ENCODE measurements at regions not wholly inside any gene's neighbourhood (a gene's known extent, or its start where the extent isn't known, plus 50 kb on each side); places are given as distances from the start of the nearest gene placed in this dataset.
"Not testable (repeated sequence)": the region's sequence is repeated elsewhere in the genome, so short reads cannot be mapped to it uniquely, and the experiment has no call there.

GRCh38 chr7:34343667-34344066, 314.4 kb upstream of the NPSR1 start:
- no peak overlapping the region for H3K4me3 Mint-ChIP-seq
- no peak overlapping the region for H3K27ac Mint-ChIP-seq
- intact Hi-C loops (cut with micrococcal nuclease): no loop called here
- H3K27me3 Mint-ChIP-seq (ENCODE audit: low read depth): no peaks in the 10 kb centered on the region
- H3K4me1 Mint-ChIP-seq (ENCODE audit: low read depth): no peaks in the 10 kb centered on the region
- CTCF ChIA-PET: no interaction called here
- DNase-seq: no peak
- H3K36me3 Mint-ChIP-seq (ENCODE audit: low read depth): no peaks in the 10 kb centered on the region
- H3K9me3 Mint-ChIP-seq: no peaks in the 10 kb centered on the region

GRCh38 chr7:34354011-34354410, 304.0 kb upstream of the NPSR1 start:
- Mint-ChIP-seq H3K4me3 (no peak overlapping the region), H3K4me1 (ENCODE audit: low read depth) (no peaks in the 10 kb centered on the region), H3K27me3 (ENCODE audit: low read depth) (no peaks in the 10 kb centered on the region), H3K27ac (no peak overlapping the region), H3K36me3 (ENCODE audit: low read depth) (no peaks in the 10 kb centered on the region), H3K9me3 (peaks cover 4% of the 10 kb centered on the region)
- intact Hi-C loops (cut with micrococcal nuclease): no loop called here
- DNase-seq: no peak
- CTCF ChIA-PET: no interaction called here

- CTCF ChIA-PET: interaction anchor here (0.8 kb wide), 1 partner anchor 34 kb away, joined by 3 read pairs; no protein-coding TSS in a partner anchor
- Mint-ChIP-seq H3K4me1 (ENCODE audit: low read depth) (no peaks in the 10 kb centered on the region), H3K27ac (no peak overlapping the region), H3K27me3 (ENCODE audit: low read depth) (no peaks in the 10 kb centered on the region), H3K36me3 (ENCODE audit: low read depth) (no peaks in the 10 kb centered on the region), H3K4me3 (no peak overlapping the region), H3K9me3 (peaks cover 4% of the 10 kb centered on the region)
- DNase-seq: no peak
- intact Hi-C loops (cut with micrococcal nuclease): no loop called here
Measured at GRCh38 chr7:34354899-34355298, 303.1 kb upstream of the NPSR1 start.

GRCh38 chr7:34357068-34357467, 300.9 kb upstream of the NPSR1 start:
- no peak overlapping the region for H3K27ac Mint-ChIP-seq
- no peaks in the 10 kb centered on the region for H3K36me3 Mint-ChIP-seq (ENCODE audit: low read depth)
- CTCF ChIA-PET: no interaction called here
- H3K4me3 Mint-ChIP-seq: no peak overlapping the region
- H3K27me3 Mint-ChIP-seq (ENCODE audit: low read depth): no peaks in the 10 kb centered on the region
- H3K9me3 Mint-ChIP-seq: peaks cover 4% of the 10 kb centered on the region
- no peaks in the 10 kb centered on the region for H3K4me1 Mint-ChIP-seq (ENCODE audit: low read depth)
- no peak for DNase-seq
- intact Hi-C loops (cut with micrococcal nuclease): no loop called here

GRCh38 chr7:34357946-34358345, 300.1 kb upstream of the NPSR1 start:
- DNase-seq: no peak
- Mint-ChIP-seq H3K27ac (no peak overlapping the region), H3K4me1 (ENCODE audit: low read depth) (no peaks in the 10 kb centered on the region), H3K27me3 (ENCODE audit: low read depth) (no peaks in the 10 kb centered on the region), H3K4me3 (no peak overlapping the region), H3K9me3 (peaks cover 4% of the 10 kb centered on the region), H3K36me3 (ENCODE audit: low read depth) (no peaks in the 10 kb centered on the region)
- intact Hi-C loops (cut with micrococcal nuclease): no loop called here
- CTCF ChIA-PET: no interaction called here

GRCh38 chr7:34358578-34358977, 299.4 kb upstream of the NPSR1 start:
- CTCF ChIA-PET; H3K27ac Mint-ChIP-seq; H3K36me3 Mint-ChIP-seq (ENCODE audit: low read depth); H3K4me1 Mint-ChIP-seq (ENCODE audit: low read depth); DNase-seq; H3K4me3 Mint-ChIP-seq; H3K27me3 Mint-ChIP-seq (ENCODE audit: low read depth); H3K9me3 Mint-ChIP-seq; intact Hi-C loops (cut with micrococcal nuclease): not testable (repeated sequence)

- Mint-ChIP-seq H3K27ac (no peak overlapping the region), H3K4me3 (no peak overlapping the region), H3K27me3 (ENCODE audit: low read depth) (no peaks in the 10 kb centered on the region), H3K4me1 (ENCODE audit: low read depth) (no peaks in the 10 kb centered on the region), H3K36me3 (ENCODE audit: low read depth) (no peaks in the 10 kb centered on the region), H3K9me3 (peaks cover 4% of the 10 kb centered on the region)
- CTCF ChIA-PET: no interaction called here
- DNase-seq: no peak
- intact Hi-C loops (cut with micrococcal nuclease): no loop called here
Measured at GRCh38 chr7:34361663-34362250, 296.3 kb upstream of the NPSR1 start.

- Mint-ChIP-seq H3K36me3 (ENCODE audit: low read depth) (no peaks in the 10 kb centered on the region), H3K27ac (no peak overlapping the region), H3K9me3 (peaks cover 4% of the 10 kb centered on the region), H3K4me3 (no peak overlapping the region), H3K4me1 (ENCODE audit: low read depth) (no peaks in the 10 kb centered on the region), H3K27me3 (ENCODE audit: low read depth) (no peaks in the 10 kb centered on the region)
- CTCF ChIA-PET: no interaction called here
- intact Hi-C loops (cut with micrococcal nuclease): no loop called here
- no peak for DNase-seq
Measured at GRCh38 chr7:34362621-34363020, 295.4 kb upstream of the NPSR1 start.

- Mint-ChIP-seq H3K27ac (no peak overlapping the region), H3K36me3 (ENCODE audit: low read depth) (no peaks in the 10 kb centered on the region), H3K27me3 (ENCODE audit: low read depth) (no peaks in the 10 kb centered on the region), H3K4me1 (ENCODE audit: low read depth) (no peaks in the 10 kb centered on the region), H3K9me3 (no peaks in the 10 kb centered on the region), H3K4me3 (no peak overlapping the region)
- intact Hi-C loops (cut with micrococcal nuclease): no loop called here
- DNase-seq: no peak
- CTCF ChIA-PET: no interaction called here
Measured at GRCh38 chr7:34364130-34364529, 293.9 kb upstream of the NPSR1 start.

- Mint-ChIP-seq H3K4me1 (ENCODE audit: low read depth) (no peaks in the 10 kb centered on the region), H3K9me3 (no peaks in the 10 kb centered on the region), H3K36me3 (ENCODE audit: low read depth) (no peaks in the 10 kb centered on the region), H3K27ac (no peak overlapping the region), H3K27me3 (ENCODE audit: low read depth) (no peaks in the 10 kb centered on the region), H3K4me3 (no peak overlapping the region)
- CTCF ChIA-PET: no interaction called here
- no peak for DNase-seq
- intact Hi-C loops (cut with micrococcal nuclease): no loop called here
Measured at GRCh38 chr7:34365011-34365410, 293.0 kb upstream of the NPSR1 start.

GRCh38 chr7:34365611-34366010, 292.4 kb upstream of the NPSR1 start:
- Mint-ChIP-seq H3K36me3 (ENCODE audit: low read depth) (no peaks in the 10 kb centered on the region), H3K9me3 (no peaks in the 10 kb centered on the region), H3K4me1 (ENCODE audit: low read depth) (no peaks in the 10 kb centered on the region), H3K27ac (no peak overlapping the region), H3K4me3 (no peak overlapping the region), H3K27me3 (ENCODE audit: low read depth) (no peaks in the 10 kb centered on the region)
- no peak for DNase-seq
- CTCF ChIA-PET: no interaction called here
- intact Hi-C loops (cut with micrococcal nuclease): no loop called here

GRCh38 chr7:34371922-34372321, 286.1 kb upstream of the NPSR1 start:
- intact Hi-C loops (cut with micrococcal nuclease): no loop called here
- CTCF ChIA-PET: interaction anchor here (0.8 to 1.1 kb wide), 2 partner anchors 15 to 51 kb away, joined by 3 to 4 read pairs; no protein-coding TSS in a partner anchor

GRCh38 chr7:34373940-34374339, 284.1 kb upstream of the NPSR1 start:
- Mint-ChIP-seq H3K36me3 (ENCODE audit: low read depth) (no peaks in the 10 kb centered on the region), H3K27ac (no peak overlapping the region), H3K27me3 (ENCODE audit: low read depth) (no peaks in the 10 kb centered on the region), H3K4me3 (no peak overlapping the region), H3K4me1 (ENCODE audit: low read depth) (no peaks in the 10 kb centered on the region), H3K9me3 (peaks cover 5% of the 10 kb centered on the region)
- CTCF ChIA-PET: no interaction called here
- no peak for DNase-seq
- intact Hi-C loops (cut with micrococcal nuclease): no loop called here

More at GRCh38 chr7:34371922-34372321, 286.1 kb upstream of the NPSR1 start:
- H3K27me3 Mint-ChIP-seq (ENCODE audit: low read depth): no peaks in the 10 kb centered on the region
- no peak overlapping the region for H3K27ac Mint-ChIP-seq
- no peaks in the 10 kb centered on the region for H3K36me3 Mint-ChIP-seq (ENCODE audit: low read depth)
- no peak overlapping the region for H3K4me3 Mint-ChIP-seq
- no peaks in the 10 kb centered on the region for H3K4me1 Mint-ChIP-seq (ENCODE audit: low read depth)
- H3K9me3 Mint-ChIP-seq: peaks cover 3% of the 10 kb centered on the region
- no peak for DNase-seq

All from activated naive CD4-positive, alpha-beta T cell treated with anti-CD3 and anti-CD28 coated beads for 36 hours (primary cell).